ENCODE measurements at regions not wholly inside any gene's neighbourhood (a gene's known extent, or its start where the extent isn't known, plus 50 kb on each side); places are given as distances from the start of the nearest gene placed in this dataset.

DNA sequence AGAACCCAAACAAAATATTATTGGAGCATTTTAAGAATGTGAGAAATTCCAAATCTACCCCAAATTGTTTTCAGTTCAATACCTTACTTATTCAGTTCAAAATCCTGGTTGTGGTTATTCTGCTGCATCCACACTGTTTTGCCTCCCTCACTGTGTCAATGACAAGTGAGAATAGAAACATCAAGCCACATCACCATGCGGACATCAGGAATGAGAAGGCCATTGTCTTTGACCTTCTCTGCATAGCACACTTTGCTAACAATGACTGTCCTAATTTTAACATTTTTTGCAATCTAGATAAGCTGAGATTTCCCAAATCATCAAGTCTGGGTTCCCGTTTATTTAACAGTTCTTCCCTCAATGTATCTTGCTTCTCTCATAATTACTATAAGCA, 93.7 kb downstream of the ELAPOR2 start:
- intact Hi-C loops (cut with DNase I; ENCODE audit: low total_unique reads), result no loop called here
- H3K4me1 ChIP-seq, result no peaks in the 10 kb centered on the region
- no peak for TF ChIP-seq POLR2AphosphoS5 (IDR thresholded peaks at IDR 0.05)
- no peak for TF ChIP-seq POLR2A (IDR thresholded peaks at IDR 0.05)
- TF ChIP-seq, protein P1, sequence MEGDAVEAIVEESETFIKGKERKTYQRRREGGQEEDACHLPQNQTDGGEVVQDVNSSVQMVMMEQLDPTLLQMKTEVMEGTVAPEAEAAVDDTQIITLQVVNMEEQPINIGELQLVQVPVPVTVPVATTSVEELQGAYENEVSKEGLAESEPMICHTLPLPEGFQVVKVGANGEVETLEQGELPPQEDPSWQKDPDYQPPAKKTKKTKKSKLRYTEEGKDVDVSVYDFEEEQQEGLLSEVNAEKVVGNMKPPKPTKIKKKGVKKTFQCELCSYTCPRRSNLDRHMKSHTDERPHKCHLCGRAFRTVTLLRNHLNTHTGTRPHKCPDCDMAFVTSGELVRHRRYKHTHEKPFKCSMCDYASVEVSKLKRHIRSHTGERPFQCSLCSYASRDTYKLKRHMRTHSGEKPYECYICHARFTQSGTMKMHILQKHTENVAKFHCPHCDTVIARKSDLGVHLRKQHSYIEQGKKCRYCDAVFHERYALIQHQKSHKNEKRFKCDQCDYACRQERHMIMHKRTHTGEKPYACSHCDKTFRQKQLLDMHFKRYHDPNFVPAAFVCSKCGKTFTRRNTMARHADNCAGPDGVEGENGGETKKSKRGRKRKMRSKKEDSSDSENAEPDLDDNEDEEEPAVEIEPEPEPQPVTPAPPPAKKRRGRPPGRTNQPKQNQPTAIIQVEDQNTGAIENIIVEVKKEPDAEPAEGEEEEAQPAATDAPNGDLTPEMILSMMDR (IDR thresholded peaks at IDR 0.05 in 8 of 11, conservative IDR thresholded peaks at IDR 0.05 in 3 of 11), result no peak
- no peak overlapping the region for H3K27ac ChIP-seq
- WGBS, 5 donors, result 66 to 75% (median 69%) methylated on average over 2 of the region's 2 CpGs
- DNase-seq, result no peak
- no peaks in the 10 kb centered on the region for H3K27me3 ChIP-seq (replicated peaks in 1 of 7)
- H3K4me3 ChIP-seq, result no peak overlapping the region
- H3K36me3 ChIP-seq, result no peaks in the 10 kb centered on the region
- H3K9me3 ChIP-seq, result no peaks in the 10 kb centered on the region

GRCh38 chr7:86964973-86965726, 94.3 kb downstream of the ELAPOR2 start:
- no peak for TF ChIP-seq POLR2AphosphoS5 (IDR thresholded peaks at IDR 0.05)
- TF ChIP-seq POLR2A (IDR thresholded peaks at IDR 0.05), result no peak
- TF ChIP-seq, protein P1 (IDR thresholded peaks at IDR 0.05 in 8 of 11, conservative IDR thresholded peaks at IDR 0.05 in 3 of 11), result no peak
- Histone ChIP-seq H3K4me1 (no peaks in the 10 kb centered on the region), H3K27me3 (replicated peaks in 1 of 7) (no peaks in the 10 kb centered on the region), H3K9me3 (no peaks in the 10 kb centered on the region), H3K27ac (no peak overlapping the region), H3K4me3 (no peak overlapping the region), H3K36me3 (no peaks in the 10 kb centered on the region)
- DNase-seq, result no peak
- intact Hi-C loops (cut with DNase I; ENCODE audit: low total_unique reads), result no loop called here
- 76 to 86% (median 80%) methylated on average over 4 of the region's 4 CpGs for WGBS, 5 donors

- intact Hi-C loops (cut with DNase I; ENCODE audit: low total_unique reads), result no loop called here
- WGBS, 5 donors, result 62 to 81% (median 76%) methylated on average over 2 of the region's 2 CpGs
- TF ChIP-seq POLR2AphosphoS5 (IDR thresholded peaks at IDR 0.05) (no peak), POLR2A (IDR thresholded peaks at IDR 0.05) (no peak)
- TF ChIP-seq, protein P1 (IDR thresholded peaks at IDR 0.05 in 8 of 11, conservative IDR thresholded peaks at IDR 0.05 in 3 of 11), result no peak
- H3K27me3 ChIP-seq (replicated peaks in 1 of 7), result no peaks in the 10 kb centered on the region
- DNase-seq, result no peak
- H3K27ac ChIP-seq, result no peak overlapping the region
- H3K4me3 ChIP-seq, result no peak overlapping the region
- H3K4me1 ChIP-seq, result no peaks in the 10 kb centered on the region
- H3K36me3 ChIP-seq, result no peaks in the 10 kb centered on the region
- peaks cover 0 to 8% (median 2%) of the 10 kb centered on the region in 8 donors for H3K9me3 ChIP-seq
Observed at GRCh38 chr7:86963599-86964230, 95.7 kb downstream of the ELAPOR2 start.

GRCh38 chr7:86962623-86963022, 96.8 kb downstream of the ELAPOR2 start:
- Histone ChIP-seq H3K4me3 (no peak overlapping the region), H3K9me3 (peaks cover 0 to 8% (median 2%) of the 10 kb centered on the region in 8 donors), H3K27me3 (replicated peaks in 1 of 7) (no peaks in the 10 kb centered on the region), H3K36me3 (no peaks in the 10 kb centered on the region), H3K4me1 (peaks cover 0 to 5% (median 0%) of the 10 kb centered on the region in 6 donors), H3K27ac (no peak overlapping the region)
- 88 to 92% (median 90%) methylated on average over 3 of the region's 3 CpGs for WGBS, 5 donors
- no peak for TF ChIP-seq POLR2AphosphoS5 (IDR thresholded peaks at IDR 0.05)
- TF ChIP-seq POLR2A (IDR thresholded peaks at IDR 0.05), result no peak
- TF ChIP-seq, protein P1 (IDR thresholded peaks at IDR 0.05 in 8 of 11, conservative IDR thresholded peaks at IDR 0.05 in 3 of 11), result no peak
- intact Hi-C loops (cut with DNase I; ENCODE audit: low total_unique reads), result no loop called here
- DNase-seq, result no peak

Data from spleen (tissue), 11 donors.